NOMO-1 (cell line): ENCODE measurements at regions not wholly inside any gene's neighbourhood (a gene's known extent, or its start where the extent isn't known, plus 50 kb on each side); places are given as distances from the start of the nearest gene placed in this dataset.
"Not testable (repeated sequence)": the region's sequence is repeated elsewhere in the genome, so short reads cannot be mapped to it uniquely, and the experiment has no call there.

Experiments used
- DNase-seq, 2 experiments: peaks; one replicate each; lab custom pipeline; 2025; ENCODE audit not compliant: unreplicated experiment in 2 of 2; lab: John Stamatoyannopoulos, UW

DNA sequence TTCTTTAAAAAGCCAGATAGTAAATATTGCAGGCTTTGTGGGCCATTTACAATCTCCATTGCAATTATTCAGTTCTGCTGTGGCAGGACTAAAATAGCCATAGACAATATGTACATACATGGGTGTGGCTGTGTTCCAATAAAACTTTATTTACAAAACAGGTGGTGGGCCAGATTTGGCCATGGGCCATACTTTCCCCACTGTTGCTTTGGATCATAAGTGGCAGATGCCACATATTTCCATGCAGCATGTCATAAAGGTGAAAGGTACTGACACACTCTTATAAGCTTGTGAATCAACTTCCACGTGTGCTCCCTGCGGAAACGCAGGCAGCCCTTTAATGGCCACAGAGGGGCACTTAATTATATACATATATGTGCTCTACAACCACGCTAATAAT, 244.4 kb upstream of the FOXN3 start:
- DNase-seq, result no peak

DNA sequence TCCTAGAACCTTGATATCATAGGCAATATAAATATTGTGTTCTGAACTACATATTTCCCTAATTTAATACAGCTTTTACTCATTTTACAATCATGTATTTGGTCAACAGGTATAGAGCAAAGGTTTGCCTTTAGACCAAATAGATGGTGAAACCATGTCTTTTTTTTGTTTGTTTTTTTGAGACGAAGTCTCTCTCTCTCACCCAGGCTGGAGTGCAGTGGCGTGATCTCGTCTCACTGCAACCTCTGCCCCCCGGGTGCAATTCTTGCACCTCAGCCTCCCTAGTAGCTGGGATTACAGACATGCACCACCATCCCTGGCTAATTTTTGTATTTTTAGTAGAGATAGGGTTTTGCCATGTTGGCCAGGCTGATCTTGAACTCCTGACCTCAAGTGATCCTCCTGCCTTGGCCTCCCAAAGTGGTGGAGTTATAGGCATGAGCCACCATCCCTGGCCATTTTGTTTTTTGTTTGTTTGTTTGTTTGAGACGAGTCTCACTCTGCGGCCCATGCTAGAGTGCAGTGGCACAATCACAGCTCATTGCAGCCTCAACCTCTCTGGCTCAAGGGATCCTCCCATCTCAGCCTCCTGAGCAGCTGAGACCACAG, 243.7 kb upstream of the FOXN3 start:
- DNase-seq, result not testable (repeated sequence)

DNA sequence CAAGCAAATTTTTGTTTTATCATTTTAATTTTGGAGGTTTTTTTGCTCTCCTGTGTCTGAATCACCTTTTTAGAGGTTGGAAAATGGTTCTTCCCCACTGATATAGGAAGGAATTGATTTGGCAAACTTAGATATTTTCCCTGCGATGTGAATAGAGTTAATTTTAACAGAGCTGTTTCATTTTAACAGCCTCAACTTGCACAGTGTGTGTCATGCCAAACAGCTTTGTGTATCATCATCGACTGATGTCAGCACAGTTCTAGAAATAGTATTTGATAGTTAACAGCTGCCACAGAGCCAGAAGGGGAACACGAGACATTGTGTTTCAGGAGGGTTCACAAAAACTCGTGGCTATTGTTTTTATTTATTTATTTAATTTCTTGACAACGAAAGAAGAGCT, 243.1 kb upstream of the FOXN3 start:
- no peak for DNase-seq

DNA sequence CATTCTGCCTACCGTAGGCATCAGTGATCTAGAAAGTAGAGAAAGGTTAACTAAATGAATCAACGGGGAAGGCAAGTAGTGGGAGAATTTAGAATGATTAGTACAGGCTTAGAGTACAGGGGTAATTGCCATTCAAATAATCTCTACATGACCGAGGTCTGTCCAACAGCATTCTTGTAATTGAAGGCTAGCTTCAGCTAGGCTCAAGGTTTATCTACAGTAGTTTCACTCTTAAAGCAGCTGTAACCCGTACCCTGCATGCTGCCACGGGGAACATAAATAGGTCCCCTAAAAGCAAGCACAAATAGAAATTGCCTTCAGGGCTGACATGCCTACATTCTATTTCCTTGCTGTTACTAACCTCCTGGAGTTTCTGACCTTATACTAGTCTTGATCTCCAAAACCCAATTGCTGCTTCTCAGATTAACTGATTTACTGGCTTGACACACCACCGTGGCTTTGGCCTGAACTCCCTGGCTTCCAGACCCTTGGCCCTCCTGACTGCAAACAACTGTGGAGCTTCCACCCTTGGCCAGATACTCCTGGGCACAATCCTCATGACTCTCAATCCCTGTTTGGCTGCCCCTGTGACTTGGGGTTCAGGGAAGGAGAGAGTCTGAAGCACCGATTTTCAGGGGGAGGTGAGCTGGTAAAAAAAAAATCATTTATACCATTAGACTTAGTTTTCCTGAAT, 242.1 kb upstream of the FOXN3 start:
- no peak for DNase-seq

DNA sequence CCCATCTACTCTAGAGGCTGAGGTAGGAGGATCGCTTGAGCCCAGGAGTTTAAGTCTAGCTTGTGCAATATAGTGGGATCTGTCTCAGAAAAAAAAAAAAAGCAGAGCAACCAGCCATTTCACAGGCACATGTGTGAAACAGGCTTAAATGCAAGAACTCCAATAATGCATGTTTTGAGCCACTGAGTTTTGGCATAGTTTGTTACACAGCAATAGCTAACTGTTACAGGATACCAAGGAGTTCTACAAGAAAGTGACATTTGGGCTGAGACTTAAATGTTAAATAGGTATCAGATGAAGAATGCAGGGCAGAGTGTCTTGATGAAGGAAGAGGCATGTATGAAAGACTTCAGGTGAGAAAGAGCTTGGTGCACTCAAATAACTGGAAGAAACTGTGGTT, 240.0 kb upstream of the FOXN3 start:
- DNase-seq, result no peak

DNA sequence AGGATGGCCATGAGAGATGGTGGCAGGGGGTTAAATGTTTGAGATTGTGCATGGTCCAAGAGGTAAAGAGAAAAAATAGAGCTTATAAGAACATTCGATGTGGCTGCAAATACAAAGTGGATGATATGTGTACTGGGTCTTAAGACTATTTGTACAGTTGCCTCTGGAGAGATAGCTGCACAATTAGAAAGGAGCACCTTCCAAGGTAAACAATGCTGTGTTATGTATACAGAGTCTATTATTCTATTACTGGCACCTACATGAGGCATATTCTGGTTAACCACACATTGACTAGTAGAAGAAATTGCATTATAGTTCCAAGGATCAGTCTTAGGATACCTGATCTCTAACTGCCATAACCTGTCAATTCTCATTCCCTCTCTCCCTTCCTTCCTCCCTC, 238.0 kb upstream of the FOXN3 start:
- no peak for DNase-seq

DNA sequence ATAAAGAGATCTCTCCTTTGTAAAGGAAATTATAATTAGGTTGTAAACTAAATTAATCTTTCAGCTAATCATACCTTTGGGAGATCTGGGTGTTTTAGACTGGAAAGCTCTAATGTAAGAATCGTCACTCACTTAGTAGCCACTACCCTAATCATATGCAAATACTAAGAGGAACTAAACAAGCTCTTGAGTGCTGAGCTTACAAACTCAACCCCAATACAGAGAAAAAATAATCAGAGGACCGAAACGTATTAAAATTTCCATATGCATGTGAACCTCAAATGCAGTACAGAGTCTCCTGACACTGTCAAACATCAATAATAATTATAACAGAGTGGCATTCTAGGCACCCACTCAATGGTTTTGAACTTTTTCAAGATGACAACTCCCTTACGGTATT, 235.3 kb upstream of the FOXN3 start:
- DNase-seq, result no peak

DNA sequence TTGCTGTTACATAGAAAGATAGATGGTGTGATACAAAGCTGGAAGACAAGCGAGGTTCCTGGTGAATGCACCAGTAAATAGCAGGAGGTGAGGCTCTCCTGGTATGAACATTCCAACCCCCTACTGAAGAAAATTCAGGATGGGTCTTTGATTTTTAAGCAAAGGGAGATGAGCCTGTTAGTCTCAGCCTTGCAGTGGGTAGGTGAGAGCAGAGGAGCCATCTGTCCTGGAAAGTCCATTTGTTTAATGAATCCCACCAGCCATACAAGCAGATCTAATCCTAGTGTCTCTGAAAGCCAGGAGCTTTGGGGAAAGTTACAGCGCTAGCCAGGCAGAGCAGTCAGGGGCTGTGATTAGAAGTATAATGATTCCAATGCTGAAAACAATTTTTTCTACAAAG, 234.8 kb upstream of the FOXN3 start:
- DNase-seq, result no peak

DNA sequence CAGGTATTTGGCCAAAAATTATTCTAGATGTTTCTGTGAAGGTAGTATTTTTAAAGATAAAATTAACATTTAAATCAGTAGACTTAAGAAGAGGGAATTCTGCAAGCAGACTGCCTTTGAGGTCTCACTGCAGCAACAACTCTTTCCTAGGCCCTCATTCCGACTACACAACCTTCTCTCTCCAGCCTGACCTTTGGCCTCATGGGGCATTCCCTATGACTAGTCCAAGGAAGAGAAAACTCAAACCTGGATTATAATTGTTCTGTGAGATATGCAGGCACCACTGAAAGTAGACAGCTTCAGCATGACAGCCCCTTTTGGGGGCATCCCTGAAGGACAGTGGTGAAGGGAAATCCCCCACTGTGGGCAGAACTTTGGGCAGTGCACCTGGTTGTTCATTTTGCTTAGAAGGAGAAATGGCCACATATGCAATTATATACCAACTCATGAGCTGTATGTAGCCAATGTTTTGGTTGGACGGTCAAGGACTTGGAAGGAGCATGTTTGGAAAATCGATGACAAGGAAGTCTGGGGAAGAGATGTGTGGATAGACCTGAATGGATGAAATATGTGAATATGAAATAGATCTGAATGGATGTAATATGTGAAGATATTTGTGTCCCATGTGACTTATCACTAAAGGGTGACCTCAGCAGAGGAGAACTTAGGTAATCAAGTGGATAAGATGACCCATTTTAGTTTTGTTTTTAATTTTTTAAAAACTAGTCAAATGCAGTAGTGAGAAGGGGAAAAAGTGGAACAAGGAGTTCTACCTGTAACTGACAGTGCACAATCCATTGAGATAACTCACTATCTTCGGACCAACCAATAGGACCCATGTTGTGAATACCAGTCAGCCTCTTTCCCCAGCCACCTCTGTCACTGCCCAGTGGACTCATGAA, 233.3 kb upstream of the FOXN3 start:
- DNase-seq, result no peak

DNA sequence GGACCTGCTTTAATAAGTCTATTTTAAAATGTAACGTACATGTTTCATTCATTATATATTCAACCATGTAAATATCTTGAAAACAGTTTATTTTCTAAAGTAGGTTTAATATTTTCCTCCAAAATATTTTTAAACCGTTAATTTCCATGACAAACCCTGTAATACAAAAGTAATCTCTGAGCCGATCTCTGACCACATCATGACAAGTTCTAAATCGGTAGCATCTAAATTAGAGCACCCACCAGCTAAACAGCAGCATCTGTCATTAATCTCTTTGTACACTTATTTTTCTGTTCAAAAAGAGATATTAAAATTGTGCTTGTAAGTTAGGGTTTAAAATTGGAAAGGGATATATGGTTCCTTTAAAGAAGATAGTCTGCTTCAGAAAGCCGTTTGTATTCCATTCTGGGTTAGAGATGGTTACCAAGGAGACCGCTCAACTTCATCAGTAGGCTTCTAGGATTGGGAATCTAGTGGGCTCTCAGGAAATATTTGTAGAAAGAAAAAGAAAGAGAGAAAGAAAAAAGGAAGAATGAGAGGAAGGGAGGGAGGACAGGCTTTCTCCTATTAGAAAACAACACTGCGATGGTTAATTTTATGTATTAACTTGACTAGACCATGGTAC, 232.5 kb upstream of the FOXN3 start:
- no peak for DNase-seq

DNA sequence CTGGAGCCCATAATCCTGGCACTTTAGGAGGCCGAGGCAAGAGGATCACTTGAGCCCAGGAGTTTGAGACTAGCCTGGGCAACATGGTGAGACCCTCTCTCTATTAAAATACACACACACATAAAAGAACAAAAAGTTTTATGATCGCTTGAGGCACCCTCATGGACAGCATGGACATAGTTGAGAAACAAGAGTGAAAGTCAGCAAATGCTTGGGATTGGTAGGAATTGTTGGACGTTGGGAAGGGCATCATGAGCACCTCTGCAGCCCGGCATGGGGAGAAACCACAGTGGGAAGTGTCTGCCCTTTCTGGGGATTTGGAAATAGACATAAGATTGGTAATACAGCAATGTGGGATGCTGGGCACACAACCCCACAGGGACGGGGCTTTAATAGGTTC, 231.9 kb upstream of the FOXN3 start:
- no peak for DNase-seq

DNA sequence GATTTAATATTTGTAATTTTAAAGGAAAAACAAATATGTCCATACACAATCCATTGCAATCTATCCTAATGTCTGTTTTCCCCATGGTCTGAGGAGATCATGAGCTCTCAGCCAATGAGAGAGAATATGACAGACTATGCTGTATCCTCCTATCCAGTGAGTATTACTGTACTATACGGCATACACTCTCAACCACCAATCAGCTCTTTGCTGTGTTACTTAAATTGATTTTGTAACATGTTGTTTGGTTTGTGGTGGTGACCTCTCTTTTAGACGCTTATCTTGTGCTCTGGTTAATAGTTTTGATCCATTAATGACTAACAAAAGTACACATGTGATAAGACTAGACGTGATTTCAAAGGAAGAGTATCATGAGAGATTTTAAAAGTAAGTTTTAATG, 231.5 kb upstream of the FOXN3 start:
- no peak for DNase-seq

DNA sequence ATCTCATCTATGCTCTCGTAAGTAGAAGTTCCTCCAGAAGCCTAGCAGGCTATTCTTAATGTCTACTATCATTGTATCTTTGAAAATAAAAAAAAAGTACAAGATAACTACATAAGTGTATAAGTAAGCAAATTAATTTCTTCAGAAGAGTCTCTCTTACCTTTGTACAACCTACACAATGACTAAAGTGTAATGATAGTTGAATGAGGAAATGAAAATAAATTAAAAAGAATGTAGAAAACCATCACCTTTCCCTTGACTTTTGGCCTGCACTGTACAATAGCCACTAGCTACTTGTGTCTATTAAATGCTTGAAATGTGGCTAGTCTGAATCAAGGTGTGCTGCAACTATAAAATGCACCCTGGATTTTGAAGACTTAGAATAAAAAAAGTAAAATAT, 229.9 kb upstream of the FOXN3 start:
- DNase-seq, result no peak

DNA sequence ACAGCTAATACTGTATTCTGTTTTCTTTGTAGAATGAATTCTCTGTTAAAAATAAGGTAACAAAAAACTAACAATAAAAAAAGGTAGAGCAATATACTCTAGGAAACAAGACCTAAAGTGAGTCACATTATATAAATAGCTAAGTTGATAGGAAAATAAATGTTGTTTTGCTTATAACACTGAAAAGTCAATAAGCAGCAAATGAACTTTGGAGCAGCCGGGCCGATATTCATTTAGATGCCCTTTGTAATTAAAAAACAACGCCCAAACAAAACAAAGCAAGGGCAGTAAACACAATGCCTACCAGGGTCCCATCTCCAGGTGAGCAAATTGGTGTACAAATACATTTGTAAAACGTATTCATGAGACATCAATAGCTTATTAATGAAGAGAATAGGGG, 227.6 kb upstream of the FOXN3 start:
- DNase-seq, result no peak

DNA sequence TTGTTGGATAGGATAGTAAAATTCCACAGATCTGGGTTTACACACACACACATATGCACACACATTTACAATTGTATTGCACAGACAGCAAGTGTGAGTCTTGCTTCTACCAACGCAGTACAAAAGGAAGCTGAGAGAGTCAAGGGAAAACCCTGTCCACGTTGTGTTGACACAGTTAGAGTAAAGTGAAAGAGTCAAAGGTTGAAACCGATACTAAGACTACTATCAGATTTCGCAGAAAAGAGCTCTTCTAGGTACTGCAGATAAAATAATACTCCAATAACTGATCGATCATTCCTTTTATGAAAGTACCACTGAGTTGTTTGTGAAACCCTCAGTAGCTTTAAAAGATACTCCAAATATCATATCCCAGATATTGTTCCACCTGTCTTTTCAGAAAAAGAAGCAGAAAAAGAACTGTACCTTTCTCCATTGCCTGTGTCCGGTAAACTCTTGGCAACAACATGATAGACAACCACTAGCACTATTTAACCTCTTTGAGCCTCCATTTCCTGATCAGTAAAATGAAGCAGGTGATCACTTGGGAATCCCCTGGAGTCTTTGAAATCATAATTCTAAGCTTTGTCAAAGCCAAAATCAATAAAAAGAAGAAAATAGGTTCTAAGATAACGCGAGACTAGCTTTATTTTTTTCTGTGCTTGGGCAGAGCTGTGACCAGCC, 224.6 kb upstream of the FOXN3 start:
- DNase-seq, result no peak

DNA sequence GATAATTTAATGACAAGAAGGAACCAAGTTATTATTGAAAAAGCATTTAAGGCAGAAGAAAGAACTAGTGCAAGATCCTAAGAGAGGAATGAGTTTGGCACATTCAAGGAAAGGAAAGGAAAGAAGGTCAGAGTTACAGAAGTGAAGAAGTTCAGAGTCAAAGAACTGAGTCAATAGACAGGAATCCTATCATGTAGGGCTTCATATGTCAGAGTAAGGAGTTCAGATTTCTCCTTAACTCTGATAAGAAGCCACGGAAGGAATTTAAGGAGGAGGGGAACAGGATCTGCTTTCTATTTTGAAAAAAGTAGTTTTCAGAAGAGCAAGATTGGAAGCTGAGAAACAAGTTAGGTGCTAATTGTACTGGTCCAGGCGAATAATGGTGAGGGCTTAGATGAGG, 223.1 kb upstream of the FOXN3 start:
- no peak for DNase-seq

DNA sequence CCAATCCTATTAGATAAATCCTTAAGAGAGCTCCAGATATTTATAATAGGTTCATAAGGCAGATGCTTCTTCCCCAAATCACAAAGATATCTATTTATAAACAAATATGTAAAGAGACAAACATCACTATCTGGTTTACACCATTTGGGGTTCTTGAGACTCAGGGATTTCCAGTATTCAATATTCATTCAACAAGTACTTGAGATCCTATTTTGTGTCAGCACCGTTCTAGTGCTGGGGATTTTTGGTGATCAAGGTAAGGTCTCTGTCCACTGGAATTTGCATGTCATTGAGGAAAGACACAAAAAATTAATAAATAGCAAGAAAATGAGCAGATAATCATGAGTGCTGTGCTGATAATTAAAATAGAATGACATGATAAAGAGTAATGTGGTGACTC, 222.7 kb upstream of the FOXN3 start:
- no peak for DNase-seq

DNA sequence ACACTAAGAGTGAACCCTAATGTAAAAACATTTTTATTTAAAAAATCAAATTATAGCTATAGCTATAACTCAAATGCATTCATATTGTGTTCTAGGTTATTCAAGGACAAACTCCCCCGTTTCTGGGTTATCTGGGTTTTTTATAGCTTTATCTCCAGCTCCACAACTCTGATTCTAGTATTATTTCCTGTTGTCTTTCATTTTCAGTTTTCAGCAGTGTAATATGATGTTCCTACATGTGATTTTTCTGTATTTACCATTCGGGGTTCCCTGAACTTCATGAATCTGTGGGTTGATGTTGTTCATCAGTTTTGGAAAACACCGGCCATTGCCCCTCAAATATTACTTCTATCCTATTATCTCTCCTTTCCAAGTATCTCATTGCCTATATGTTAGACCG, 221.9 kb upstream of the FOXN3 start:
- DNase-seq, result no peak

DNA sequence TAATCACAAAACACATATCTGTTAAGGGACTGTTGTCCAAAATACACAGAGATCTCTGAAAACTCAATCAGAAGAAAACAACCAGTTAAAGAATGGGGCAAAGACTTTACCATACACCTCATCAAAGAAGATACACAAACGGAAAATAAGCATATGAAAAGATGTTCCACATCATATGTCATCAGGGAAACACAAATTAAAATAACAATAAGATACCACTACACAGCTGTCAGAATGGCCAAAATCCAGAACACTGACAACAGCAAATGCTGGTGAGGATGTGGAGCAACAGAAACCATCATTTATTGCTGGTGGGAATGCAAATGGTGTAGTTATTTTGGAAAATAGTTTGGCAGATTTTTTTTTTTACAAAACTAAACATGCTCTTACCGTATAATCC, 220.5 kb upstream of the FOXN3 start:
- no peak for DNase-seq

DNA sequence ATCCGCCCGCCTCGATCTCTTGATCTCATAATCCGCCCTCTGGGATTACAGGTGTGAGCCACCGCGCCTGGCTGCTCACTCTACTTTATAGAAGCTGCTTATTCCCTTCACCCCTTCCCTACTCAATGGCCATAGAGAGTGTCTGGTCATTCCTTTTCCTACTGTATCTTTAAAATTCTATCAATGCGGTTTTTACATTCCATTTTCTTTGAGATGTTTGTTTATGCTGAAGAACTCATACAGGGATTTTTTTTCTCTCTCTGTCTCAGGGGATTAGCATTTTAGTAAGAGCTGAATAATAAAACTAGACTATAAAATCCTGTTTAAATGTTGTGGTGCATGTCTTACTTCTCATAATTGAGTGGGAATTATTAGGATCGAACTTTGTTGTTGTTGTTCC, 218.6 kb upstream of the FOXN3 start:
- no peak for DNase-seq

DNA sequence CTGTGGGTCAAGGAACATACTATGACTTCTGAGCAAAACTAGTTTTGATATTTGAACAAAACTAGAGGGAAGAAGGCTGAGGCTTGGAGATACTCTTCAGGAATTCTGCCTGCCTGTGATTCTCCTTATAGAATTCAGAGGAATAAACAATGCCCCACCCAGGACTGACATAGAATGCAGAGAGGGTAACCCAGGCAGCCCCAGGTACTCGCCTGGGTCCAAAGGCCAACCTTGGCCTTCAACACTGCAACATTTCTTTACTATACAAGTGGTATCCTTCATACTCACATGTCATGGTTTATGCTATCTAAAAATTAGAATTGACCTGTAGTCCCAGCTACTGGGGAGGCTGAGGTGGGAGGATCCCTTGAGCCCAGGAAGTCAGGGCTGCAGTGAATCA, 217.0 kb upstream of the FOXN3 start:
- DNase-seq, result no peak
